22Rv1 (cell line): ENCODE measurements at regions not wholly inside any gene's neighbourhood (a gene's known extent, or its start where the extent isn't known, plus 50 kb on each side); places are given as distances from the start of the nearest gene placed in this dataset.

Experiments
- H3K27ac ChIP-seq: fragments of 450-650 bp; 2 replicates; pipeline ENCODE4 v1.5.1; 2017
- ZFX ChIP-seq: fragments of 450-650 bp; IDR thresholded peaks from 2 replicates; pipeline ENCODE4 v1.6.1; 2017; ENCODE audit warnings: antibody characterized with exemption, borderline replicate concordance
- TF ChIP-seq, protein P1 (sequence below): fragments of 450-650 bp; IDR thresholded peaks from 2 replicates; pipeline ENCODE4 v1.5.1; 2017; ENCODE audit warnings: mild to moderate bottlenecking

DNA sequence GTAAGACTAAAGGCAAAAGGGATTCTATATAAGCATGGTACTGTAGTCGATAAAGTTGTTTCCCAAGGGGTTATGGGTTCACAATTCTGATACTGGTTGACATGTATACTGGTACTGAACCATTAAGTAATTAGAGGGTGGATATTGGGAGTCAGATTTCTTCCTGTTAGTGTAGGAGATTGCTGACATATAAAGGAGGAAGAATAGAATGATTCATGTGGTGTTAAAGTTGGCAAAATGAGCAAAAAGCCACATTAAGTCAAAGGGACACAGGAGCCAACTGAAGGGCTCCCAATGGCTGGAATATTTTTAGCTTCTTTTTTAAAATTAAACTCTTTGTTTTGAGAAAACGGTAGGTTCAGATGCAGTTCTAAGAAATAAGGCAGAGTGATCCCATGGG is 126.3 kb upstream of the PRNP start:
- no peak for TF ChIP-seq ZFX
- TF ChIP-seq, protein P1, sequence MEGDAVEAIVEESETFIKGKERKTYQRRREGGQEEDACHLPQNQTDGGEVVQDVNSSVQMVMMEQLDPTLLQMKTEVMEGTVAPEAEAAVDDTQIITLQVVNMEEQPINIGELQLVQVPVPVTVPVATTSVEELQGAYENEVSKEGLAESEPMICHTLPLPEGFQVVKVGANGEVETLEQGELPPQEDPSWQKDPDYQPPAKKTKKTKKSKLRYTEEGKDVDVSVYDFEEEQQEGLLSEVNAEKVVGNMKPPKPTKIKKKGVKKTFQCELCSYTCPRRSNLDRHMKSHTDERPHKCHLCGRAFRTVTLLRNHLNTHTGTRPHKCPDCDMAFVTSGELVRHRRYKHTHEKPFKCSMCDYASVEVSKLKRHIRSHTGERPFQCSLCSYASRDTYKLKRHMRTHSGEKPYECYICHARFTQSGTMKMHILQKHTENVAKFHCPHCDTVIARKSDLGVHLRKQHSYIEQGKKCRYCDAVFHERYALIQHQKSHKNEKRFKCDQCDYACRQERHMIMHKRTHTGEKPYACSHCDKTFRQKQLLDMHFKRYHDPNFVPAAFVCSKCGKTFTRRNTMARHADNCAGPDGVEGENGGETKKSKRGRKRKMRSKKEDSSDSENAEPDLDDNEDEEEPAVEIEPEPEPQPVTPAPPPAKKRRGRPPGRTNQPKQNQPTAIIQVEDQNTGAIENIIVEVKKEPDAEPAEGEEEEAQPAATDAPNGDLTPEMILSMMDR, result no peak

DNA sequence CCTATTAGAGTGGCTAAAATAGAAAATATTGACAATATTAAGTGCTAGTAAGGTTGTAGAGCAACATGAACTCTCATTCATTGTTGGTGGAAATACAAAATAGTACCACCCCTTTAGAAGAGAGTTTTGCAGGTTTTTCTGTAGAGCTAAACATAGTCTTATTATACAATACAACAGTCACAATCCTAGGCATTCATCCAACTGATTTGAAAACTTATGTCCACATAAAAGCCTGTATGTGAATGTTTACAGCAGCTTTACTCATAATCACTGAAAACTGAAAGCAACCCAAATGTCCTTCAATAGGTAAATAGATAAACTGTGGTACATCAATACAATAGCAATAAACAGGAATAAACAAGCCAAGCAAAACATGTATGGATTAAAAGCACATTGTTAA is 127.2 kb upstream of the PRNP start:
- TF ChIP-seq, protein P1, result no peak
- TF ChIP-seq ZFX, result no peak

More for the DNA sequence above, 126.3 kb upstream of the PRNP start:
- H3K27ac ChIP-seq, result no peak overlapping the region

DNA sequence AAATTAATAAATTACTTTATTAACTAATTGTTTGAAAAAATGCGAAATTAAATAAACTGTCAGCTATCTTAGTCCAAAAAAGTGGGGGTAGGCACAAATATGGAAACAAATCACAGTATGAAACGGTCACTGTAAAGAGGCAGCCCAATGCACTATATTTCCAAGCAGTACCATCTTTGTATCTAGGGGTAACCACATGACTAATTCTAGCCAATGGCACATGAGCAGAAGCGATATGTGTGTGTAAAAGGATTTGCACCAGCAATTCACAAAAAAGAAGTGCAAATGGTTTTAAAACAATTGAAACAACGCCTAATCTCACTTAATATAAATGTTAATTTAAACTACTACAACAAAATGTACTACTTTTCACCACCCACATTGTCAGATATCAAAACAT is 129.5 kb upstream of the PRNP start:
- no peak overlapping the region for H3K27ac ChIP-seq
- no peak for TF ChIP-seq ZFX
- TF ChIP-seq, protein P1, result no peak

More for the DNA sequence above, 127.2 kb upstream of the PRNP start:
- H3K27ac ChIP-seq, result no peak overlapping the region

DNA sequence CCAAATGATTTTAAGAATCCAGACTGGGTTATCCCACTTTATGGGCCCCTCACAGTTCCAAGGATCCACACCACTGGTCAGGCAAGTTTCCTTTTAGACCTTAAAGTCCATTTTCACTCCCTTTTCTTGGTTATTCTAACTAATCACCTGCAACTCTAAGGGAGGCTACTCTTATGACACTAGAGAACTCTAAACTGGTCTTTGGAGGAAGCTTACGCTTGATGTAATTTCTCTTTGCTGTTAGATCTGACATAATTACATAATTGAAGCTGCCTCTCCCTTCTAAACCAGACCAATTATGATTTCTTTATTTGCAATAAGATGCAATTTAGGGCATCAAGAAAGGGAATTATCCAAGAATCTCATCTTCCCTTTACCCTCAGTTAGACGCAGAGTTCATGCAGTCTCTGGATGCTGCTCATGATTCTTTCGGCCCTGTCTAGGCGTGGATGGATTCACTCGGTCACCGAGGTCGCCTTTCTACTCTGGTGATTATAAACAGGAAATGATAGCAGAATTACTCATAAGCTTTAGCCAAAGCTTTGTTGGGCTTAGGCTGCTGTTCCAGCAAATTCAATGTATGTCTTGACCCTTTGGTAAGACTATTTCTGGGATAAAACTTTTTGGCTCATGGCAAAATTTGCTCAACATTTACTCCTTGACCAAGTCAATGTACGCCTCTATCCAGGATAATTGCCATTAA is 130.9 kb upstream of the PRNP start:
- no peak overlapping the region for H3K27ac ChIP-seq
- no peak for TF ChIP-seq ZFX
- TF ChIP-seq, protein P1, result no peak

DNA sequence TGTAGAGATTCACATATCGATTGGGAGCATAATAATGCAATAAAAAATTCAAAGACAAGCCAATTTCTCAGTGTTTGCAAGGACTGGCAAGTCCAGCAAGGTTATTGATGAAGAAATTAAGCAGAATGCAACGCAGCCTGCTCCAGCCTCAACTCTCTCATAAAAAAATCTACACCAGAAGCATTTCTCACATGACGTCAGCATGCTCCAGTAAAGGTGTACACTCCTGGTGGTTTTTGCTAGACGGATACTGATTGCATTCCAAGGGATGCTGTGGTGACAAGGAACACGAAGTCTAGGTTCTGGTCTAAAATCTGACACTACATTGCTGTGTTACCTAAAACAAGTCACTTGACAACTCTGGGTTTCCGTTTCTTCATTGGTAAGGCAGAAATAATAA is 131.9 kb upstream of the PRNP start:
- no peak for TF ChIP-seq ZFX
- TF ChIP-seq, protein P1, result no peak
- no peak overlapping the region for H3K27ac ChIP-seq

DNA sequence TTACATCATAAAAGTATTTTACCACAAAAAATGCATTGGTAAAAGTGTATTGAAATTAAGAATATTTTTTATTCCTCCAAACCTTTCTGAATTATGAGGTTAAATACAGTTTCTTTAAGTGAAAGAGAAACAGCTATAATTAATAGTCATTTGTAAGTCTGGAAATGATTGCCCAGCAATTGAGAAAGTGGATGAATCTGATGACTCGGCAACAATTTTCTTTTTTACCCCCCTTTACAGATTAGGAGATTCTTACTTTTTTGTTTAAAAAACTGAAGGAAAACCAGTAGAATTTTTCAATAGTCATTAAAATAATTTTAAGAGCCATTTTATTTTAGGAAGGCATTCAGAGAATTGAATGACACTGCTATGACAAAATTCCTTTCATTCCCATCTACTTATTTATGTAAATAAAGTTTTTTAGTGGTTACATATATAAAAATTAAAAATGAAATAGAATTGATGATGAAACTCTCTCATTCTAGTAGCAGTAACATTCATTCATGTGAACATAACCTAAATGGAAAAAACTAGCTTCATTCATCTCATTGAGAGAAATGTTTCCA is 134.1 kb upstream of the PRNP start:
- no peak overlapping the region for H3K27ac ChIP-seq
- TF ChIP-seq ZFX, result no peak
- TF ChIP-seq, protein P1, result no peak

DNA sequence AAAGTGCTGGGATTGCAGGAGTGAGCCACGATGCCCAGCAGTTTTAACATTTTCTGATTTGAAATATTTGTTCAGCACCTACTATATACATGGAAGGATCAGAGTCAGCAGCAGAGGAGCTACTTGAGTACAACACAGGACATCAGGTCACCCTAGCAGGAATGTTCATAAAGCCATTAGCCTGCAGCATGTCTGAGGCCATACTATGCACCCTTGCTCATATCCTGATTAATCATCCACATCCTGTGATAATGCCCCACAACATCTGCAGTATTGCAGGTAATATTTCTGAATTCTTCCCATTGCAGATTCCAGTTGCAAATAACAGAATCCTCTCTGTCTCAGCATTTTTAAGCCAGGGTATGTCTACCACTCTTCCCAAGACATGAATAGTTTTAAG is 135.5 kb upstream of the PRNP start:
- H3K27ac ChIP-seq, result no peak overlapping the region
- TF ChIP-seq ZFX, result no peak
- TF ChIP-seq, protein P1, result no peak
